HG03571 (cell line): ENCODE measurements at regions not wholly inside any gene's neighbourhood (a gene's known extent, or its start where the extent isn't known, plus 50 kb on each side); places are given as distances from the start of the nearest gene placed in this dataset.

ENCODE experiments used
- ATAC-seq: cut with Tn5 transposase; IDR thresholded peaks from one replicate; pipeline ENCODE4 v1.9.1; 2021; ENCODE audit not compliant: unreplicated experiment

DNA sequence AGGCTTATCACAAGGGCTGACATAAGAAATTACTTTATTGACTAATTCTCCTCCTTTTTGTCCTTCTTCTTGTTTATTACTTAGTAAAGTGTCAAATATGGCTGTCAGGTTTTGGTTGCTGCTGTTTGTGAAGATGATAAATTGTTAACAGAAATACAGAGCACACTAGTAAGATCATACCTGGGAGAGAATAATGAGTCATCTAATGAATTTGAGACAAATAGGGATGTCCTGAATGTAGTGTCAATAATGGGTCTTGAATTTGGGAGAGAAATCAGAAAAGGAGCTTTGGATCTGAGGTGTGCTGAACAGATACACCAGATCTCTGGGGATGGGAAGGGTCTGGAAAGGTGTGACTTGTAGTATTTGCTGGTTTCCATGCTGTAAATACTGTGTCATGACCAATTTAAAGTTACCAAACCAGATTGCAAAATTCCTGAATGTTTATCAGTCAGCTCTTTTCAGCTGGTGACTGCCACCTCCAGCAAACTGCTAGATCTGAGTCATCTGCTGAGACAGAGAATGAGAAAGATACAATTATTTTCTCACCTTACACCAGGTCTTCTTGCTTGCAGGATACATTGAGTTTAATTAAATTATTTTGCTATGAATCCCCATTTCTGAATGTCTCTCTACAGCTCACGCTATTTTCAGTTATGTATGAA is 76.7 kb upstream of the SATB1 start:
- ATAC-seq, result no peak

DNA sequence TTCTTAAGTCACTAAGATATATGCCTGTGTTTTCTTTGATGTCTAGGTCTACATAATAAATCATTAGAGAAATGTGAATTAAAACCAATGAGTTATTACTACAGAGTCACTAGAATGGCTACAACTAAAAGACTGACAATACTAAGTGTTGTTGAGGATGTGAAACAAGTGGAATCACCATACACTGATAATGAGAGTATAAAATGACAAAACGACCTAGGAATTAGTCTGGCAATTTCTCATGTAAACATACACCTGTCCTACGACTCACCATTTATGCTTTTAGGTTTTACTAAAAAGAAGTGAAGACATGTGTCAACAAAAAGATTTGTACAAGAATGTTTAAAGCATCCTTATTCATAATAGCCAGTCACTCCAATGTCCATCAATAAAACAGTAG is 75.2 kb upstream of the SATB1 start:
- no peak for ATAC-seq

DNA sequence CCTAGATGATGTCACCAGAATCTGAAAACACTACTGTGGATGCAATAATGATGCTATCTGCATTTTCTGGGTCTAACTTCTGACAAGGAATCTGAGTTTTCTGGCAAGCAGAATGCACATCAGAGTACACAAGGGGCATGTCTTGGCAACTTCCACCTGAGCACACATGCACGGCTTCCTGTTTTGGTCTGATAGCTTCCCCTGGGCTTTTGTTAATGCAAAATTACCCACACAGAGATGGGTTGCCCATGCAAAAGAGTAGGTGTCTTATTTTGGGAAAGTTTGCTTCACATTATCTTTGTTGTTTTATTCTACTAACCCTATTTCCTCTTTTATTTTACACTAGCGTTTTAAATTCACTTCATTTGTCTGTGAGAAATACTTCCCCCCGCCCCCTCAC is 74.2 kb upstream of the SATB1 start:
- peak; percentile 93 for ATAC-seq

DNA sequence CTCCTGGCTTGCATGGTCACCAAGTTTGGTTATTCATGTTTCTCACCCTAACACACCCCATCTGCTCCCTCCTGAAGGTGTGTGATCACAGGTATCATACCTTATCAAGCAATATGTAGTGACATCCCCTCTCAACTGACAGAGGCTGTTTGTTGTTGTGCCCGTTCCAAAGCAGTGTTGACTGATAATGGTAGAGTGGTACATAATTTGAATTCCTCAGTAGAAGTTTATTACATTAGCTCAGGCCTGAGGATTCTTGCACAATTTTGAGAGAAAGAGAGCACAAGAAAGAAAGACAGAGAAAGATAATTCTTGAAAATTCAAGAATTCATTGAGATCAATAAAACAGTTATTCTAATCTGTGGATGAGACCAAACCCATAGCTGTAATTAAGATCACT is 69.1 kb upstream of the SATB1 start:
- no peak for ATAC-seq

DNA sequence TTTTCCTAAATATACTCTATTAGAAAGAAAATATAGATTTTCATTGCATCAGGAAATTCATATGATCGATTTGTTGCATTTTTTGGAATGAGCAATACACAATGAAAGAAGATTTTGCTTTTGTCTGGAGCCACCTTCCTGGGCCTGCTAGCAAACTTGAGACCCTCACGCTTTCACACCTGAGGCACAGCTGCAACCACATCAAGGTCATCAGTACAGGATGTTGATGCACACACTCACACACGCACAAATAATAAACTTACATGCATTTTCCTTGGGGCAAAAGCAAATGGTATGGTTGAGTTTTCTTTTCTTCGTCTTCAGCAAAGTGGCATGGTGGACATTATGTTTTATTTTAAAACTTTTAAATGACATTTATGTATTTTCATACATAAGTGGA is 64.8 kb upstream of the SATB1 start:
- no peak for ATAC-seq

DNA sequence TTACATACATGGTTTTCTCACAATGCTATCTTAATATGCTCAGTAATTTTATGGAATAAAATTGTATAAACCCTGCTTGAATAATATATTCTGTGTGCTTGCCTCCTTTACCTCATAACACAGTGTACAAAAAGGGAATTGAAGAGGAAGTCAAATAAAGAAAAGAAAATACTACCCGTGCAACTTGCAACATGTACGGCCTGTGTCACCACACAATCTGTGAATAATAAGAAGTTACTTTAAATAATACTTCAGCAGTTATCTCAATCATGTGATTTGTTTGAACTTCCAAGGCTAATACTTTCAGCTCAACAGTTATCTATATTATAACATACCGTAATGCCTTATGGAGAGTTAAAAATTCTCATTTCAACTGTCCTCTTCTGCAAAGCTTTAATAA is 58.1 kb upstream of the SATB1 start:
- ATAC-seq, result no peak

DNA sequence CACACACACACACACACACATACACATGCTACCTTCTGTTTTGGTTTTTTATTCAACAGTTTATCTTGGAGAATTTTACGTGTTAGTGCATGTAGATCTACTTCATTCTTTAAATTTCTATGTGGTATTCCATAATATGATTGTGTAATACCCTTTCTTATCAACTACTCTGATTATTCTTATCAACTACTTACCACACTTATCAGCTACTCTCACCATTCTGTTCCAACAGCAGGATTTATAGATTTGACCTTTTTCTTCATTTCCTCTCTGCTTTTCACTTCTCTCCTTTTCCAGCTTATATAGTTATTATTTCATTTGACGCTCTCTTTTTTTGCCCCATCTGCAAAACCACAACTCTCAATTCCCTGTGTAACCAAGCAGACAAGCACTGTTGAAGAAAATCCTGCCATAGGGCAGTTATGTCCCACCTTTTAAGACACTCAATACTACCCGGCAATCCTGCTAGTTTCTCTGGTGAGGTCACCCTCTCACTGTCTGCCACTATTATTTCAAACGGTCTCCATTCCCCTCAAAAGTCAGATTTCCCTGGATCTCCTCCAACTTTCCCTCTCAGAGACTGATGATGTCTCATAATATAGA is 56.9 kb upstream of the SATB1 start:
- no peak for ATAC-seq

DNA sequence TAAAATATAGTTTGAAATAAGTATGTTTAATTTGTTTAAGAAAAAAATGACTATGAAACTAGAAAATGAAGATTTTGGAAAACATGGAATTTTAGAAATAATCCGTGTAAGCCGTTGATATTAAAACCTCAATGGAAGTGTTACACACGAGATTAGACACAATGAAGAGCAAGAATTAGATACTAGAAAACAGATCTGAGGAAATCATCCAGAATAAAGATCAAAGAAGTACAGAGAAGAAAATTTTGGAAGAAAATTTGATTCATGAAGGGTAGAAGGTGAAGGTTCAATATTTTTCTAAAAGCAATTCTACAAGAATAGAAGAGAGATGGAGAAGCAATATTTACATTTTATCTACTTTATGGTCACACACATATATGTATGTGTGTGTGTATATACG is 52.5 kb upstream of the SATB1 start:
- ATAC-seq, result no peak
